BLaER1 (cell line): ENCODE measurements at regions not wholly inside any gene's neighbourhood (a gene's known extent, or its start where the extent isn't known, plus 50 kb on each side); places are given as distances from the start of the nearest gene placed in this dataset.

Experiments used
- H3K27ac ChIP-seq: shearing (Covaris generic); formaldehyde crosslinking; 2 replicates; pipeline ENCODE4 v1.8.1; 2022
- H3K27me3 ChIP-seq: shearing (Covaris generic); formaldehyde crosslinking; 2 replicates; pipeline ENCODE4 v1.8.1; 2022
- H3K36me3 ChIP-seq: shearing (Covaris generic); formaldehyde crosslinking; 2 replicates; pipeline ENCODE4 v1.8.1; 2022
- H3K4me1 ChIP-seq: shearing (Covaris generic); formaldehyde crosslinking; 2 replicates; pipeline ENCODE4 v1.8.1; 2022
- H3K4me2 ChIP-seq: shearing (Covaris generic); formaldehyde crosslinking; 2 replicates; pipeline ENCODE4 v1.8.1; 2022
- H3K4me3 ChIP-seq: shearing (Covaris generic); formaldehyde crosslinking; 2 replicates; pipeline ENCODE4 v1.8.1; 2022
- H3K9ac ChIP-seq: shearing (Covaris generic); formaldehyde crosslinking; 2 replicates; pipeline ENCODE4 v1.8.1; 2022
- H3K9me3 ChIP-seq: shearing (Covaris generic); formaldehyde crosslinking; 2 replicates; pipeline ENCODE4 v1.8.1; 2022
- H4K20me1 ChIP-seq: shearing (Covaris generic); formaldehyde crosslinking; 2 replicates; pipeline ENCODE4 v1.8.1; 2022
- Cebpa-rat ChIP-seq: shearing (Covaris generic); IDR thresholded peaks from 2 replicates; pipeline ENCODE4 v1.8.1; 2022

DNA sequence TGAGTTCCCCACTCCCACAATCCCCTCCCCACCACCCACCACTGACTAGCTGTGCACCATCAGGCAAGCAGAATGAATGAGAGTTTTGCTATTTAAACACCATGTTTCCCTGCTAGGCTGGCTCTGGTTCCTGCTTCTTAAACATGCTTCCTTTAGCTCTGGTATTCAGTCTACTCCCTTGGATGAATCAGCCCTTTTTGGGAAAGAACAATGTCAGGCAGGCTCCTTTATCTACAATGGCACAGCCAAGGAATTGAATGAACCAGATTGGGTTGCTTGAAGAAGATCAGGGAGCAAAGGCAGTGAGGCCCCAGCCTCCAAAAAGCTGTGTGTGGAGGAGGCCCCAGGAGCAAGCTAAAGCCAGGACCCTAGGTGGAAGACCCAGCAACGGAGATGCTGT, 92.9 kb upstream of the ISX start:
- Histone ChIP-seq H3K4me1 (no peaks in the 10 kb centered on the region), H3K36me3 (no peaks in the 10 kb centered on the region), H3K4me3 (no peak overlapping the region), H3K9ac (no peak overlapping the region), H3K27ac (no peak overlapping the region), H3K9me3 (peaks cover 12% of the 10 kb centered on the region; the same call in 1 of the 2 replicates), H4K20me1 (no peaks in the 10 kb centered on the region), H3K4me2 (no peak overlapping the region), H3K27me3 (no peaks in the 10 kb centered on the region; the same call in 1 of the 2 replicates)
- TF ChIP-seq Cebpa-rat = no peak

DNA sequence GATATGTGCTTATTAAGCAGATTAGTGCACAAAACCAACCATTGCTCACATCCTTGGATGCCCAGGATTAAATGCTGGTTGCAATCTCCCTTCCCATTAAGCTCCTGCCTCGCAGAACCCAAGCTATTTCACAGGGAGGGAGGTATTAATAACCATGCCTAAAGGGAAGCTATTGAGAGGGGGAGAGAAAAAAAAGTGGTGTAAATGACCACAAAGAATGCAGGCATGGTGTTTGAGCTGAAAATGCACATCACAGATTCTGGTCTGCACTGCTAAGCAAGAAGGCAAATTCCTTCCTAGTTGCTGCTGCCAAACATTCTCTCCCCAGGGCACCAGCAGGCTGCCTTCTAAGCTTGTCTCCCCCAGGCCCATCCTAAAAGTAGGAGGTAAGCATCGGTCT, 92.0 kb upstream of the ISX start:
- Histone ChIP-seq H3K9me3 (peaks cover 12% of the 10 kb centered on the region; the same call in 1 of the 2 replicates), H3K9ac (no peak overlapping the region), H4K20me1 (no peaks in the 10 kb centered on the region), H3K4me3 (no peak overlapping the region), H3K4me2 (no peak overlapping the region), H3K27me3 (no peaks in the 10 kb centered on the region; the same call in 1 of the 2 replicates), H3K27ac (no peak overlapping the region), H3K4me1 (no peaks in the 10 kb centered on the region), H3K36me3 (no peaks in the 10 kb centered on the region)
- no peak for TF ChIP-seq Cebpa-rat

DNA sequence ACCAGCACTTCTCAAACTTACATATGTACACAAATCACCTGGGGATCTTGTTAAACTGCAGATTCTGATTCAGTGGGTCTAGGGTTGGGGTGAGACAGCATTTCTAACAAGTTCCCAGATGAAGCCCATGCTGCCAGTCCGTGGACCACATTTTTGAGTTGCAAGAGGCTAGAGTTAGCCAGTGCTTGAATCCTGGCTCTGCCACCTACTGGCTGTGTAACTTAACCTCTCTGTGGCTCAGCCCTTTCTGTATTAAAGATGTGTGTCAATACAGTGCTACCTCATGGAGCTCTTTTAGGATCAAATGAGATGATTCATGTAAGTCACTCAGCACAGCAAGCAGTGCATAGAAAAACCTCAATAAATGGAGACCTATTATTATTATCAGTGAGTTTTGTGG, 90.2 kb upstream of the ISX start:
- Histone ChIP-seq H4K20me1 (no peaks in the 10 kb centered on the region), H3K36me3 (no peaks in the 10 kb centered on the region), H3K4me2 (no peak overlapping the region), H3K9ac (no peak overlapping the region), H3K27me3 (no peaks in the 10 kb centered on the region; the same call in 1 of the 2 replicates), H3K9me3 (peaks cover 12% of the 10 kb centered on the region; the same call in 1 of the 2 replicates), H3K4me1 (no peaks in the 10 kb centered on the region), H3K27ac (no peak overlapping the region), H3K4me3 (no peak overlapping the region)
- TF ChIP-seq Cebpa-rat = no peak

DNA sequence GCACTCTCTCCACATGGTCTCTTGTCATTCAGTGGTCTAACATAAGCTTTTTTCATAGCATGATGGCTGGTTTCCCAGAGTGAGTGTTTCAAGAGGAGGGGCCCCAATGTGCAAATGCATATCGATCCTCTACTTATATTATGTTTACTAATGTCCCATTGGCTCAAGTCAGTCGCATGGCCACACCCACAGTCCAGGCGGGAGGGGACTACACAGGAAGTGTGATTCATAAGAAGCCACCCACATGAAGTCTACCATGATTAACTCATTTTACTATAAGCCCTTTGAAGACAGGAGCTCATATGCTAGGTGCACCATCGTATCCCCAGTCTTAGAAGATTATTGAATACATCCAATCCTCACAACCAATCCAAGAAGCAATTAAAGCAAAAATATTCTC, 89.5 kb upstream of the ISX start:
- Histone ChIP-seq H3K9me3 (peaks cover 12% of the 10 kb centered on the region; the same call in 1 of the 2 replicates), H3K9ac (no peak overlapping the region), H3K27ac (no peak overlapping the region), H4K20me1 (no peaks in the 10 kb centered on the region), H3K36me3 (no peaks in the 10 kb centered on the region), H3K4me2 (no peak overlapping the region), H3K4me1 (no peaks in the 10 kb centered on the region), H3K4me3 (no peak overlapping the region), H3K27me3 (no peaks in the 10 kb centered on the region; the same call in 1 of the 2 replicates)
- no peak for TF ChIP-seq Cebpa-rat

DNA sequence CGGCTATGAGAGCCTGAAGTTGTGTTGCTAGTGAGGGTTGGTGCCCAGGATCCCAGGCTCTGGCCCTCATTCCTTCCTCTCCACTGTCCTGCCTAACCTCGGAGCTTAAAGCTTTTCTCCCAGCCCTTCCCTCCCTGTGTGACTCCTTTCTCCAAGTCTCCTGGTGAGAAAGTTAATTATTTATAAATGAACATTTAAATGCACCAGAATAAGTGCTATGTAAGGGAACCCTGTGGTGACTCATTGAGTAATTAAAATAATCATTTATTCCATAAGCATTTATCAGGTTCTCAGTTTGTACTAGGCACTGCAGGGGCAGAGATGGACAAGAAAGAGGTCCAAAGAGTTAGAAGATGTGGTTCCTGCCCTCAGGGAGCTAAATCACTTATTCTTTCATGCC, 89.1 kb upstream of the ISX start:
- no peak for TF ChIP-seq Cebpa-rat

DNA sequence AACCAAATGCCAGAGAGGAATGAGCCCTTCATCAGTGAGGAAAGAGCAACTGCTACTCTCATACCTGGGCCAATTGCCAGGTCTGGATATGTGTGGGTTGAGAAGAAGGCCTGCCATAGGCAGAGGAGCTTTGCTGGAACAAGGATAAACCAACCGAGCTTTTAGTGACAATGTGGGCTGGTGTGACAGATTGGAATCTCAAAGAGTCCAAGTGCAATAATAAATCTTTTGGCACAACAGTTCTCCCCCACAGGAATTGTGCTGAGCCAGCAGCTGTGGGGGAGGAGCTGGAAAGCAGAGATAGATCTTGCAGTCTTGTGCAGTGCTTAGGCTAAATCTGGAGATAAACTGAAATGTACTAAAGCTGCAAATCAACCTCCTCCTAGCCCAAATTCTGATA, 79.4 kb upstream of the ISX start:
- H4K20me1 ChIP-seq = no peaks in the 10 kb centered on the region
- no peaks in the 10 kb centered on the region for H3K4me1 ChIP-seq
- peaks cover 29% of the 10 kb centered on the region for H3K9me3 ChIP-seq
- H3K27ac ChIP-seq = no peak overlapping the region
- no peaks in the 10 kb centered on the region for H3K36me3 ChIP-seq
- H3K4me3 ChIP-seq = no peak overlapping the region
- H3K9ac ChIP-seq = no peak overlapping the region
- H3K27me3 ChIP-seq = no peaks in the 10 kb centered on the region
- no peak overlapping the region for H3K4me2 ChIP-seq
- TF ChIP-seq Cebpa-rat = no peak

More for the DNA sequence above, 89.1 kb upstream of the ISX start:
- Histone ChIP-seq H3K4me3 (no peak overlapping the region), H3K9me3 (peaks cover 12% of the 10 kb centered on the region; the same call in 1 of the 2 replicates), H3K36me3 (no peaks in the 10 kb centered on the region), H3K4me1 (no peaks in the 10 kb centered on the region), H3K27ac (no peak overlapping the region), H3K27me3 (no peaks in the 10 kb centered on the region; the same call in 1 of the 2 replicates), H3K9ac (no peak overlapping the region), H3K4me2 (no peak overlapping the region), H4K20me1 (no peaks in the 10 kb centered on the region)

DNA sequence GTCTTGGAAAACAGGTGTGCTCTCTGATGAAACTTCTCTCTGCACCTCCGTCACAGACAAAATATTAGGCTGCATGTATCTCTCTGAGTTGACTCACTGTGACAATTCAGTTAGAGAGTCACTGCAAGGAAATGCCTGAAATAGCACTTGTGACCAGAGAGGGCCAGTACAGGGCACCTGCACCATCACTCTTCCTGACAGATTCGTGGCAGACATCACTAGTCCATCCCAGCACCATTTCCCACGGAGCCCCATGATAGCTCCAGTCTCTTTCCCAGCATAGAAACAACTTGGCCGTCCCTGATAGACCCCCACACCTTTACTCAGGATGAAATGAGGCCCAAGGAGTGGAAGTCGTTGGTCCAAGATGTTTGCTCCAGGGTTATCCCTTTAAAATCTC, 73.3 kb upstream of the ISX start:
- Histone ChIP-seq H3K9ac (no peak overlapping the region), H3K27me3 (no peaks in the 10 kb centered on the region), H3K36me3 (no peaks in the 10 kb centered on the region), H3K9me3 (peaks cover 8% of the 10 kb centered on the region), H3K4me1 (no peaks in the 10 kb centered on the region; the same call in 1 of the 2 replicates), H3K4me3 (no peak overlapping the region), H3K27ac (no peak overlapping the region), H3K4me2 (no peak overlapping the region), H4K20me1 (no peaks in the 10 kb centered on the region)
- TF ChIP-seq Cebpa-rat = no peak

DNA sequence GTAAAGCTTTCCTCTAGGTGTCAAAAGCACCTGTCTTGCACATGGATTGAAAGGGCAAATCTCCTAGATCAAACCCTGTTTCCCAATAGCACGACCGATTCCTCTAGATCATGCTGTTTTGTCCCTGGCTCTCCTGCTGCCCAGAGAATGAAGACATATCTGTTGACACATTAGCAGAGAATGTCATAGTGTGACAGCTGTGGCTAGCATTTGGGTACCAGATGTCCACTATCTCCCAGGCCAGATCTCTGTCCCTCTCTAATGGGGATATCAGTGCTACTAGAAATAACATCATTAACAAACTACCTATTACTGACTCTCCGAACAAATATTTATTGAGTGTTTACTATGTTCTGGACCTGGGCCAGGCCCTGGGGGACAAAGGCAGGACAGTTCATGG, 72.4 kb upstream of the ISX start:
- no peak overlapping the region for H3K4me2 ChIP-seq
- H3K9me3 ChIP-seq = no peaks in the 10 kb centered on the region
- H3K27ac ChIP-seq = no peak overlapping the region
- H3K4me3 ChIP-seq = no peak overlapping the region
- no peaks in the 10 kb centered on the region; the same call in 1 of the 2 replicates for H3K4me1 ChIP-seq
- no peaks in the 10 kb centered on the region for H4K20me1 ChIP-seq
- no peak for TF ChIP-seq Cebpa-rat
- no peak overlapping the region for H3K9ac ChIP-seq
- no peaks in the 10 kb centered on the region for H3K36me3 ChIP-seq
- no peaks in the 10 kb centered on the region for H3K27me3 ChIP-seq

DNA sequence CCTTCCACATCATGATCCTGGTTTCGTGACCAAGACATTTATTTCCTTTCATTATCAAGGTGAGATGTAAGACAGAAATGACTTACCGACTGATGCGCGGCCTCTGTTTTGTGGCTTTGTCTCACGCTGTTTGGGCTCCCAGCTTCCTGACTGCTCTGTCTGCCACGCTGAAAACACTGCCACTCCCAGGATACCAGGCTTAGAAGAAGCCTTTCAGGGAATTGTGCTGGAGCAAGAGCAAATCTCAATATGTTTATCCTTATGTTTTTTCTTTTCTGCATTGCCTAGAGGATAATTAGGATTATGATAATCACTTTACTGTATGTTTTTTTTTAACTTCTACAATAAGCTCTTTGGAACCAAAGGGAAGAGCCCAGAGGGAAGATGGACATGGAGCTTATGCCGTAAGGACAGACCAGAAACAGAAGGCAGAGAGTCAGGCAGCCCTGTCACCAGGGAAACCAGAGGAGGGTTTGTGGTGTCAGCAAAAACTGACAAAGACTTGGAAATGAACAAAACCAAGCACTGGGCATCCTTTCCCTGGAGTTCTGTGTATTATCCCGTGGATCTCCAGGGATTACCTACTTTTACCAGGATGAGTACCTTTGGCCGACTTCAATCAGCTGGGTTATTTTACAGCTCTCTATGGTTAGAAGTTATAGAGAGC, 68.2 kb upstream of the ISX start:
- Histone ChIP-seq H3K36me3 (no peaks in the 10 kb centered on the region), H3K27ac (no peak overlapping the region), H3K27me3 (no peaks in the 10 kb centered on the region), H3K9ac (no peak overlapping the region), H3K4me3 (no peak overlapping the region), H3K4me2 (no peak overlapping the region), H4K20me1 (no peaks in the 10 kb centered on the region), H3K9me3 (no peaks in the 10 kb centered on the region), H3K4me1 (no peaks in the 10 kb centered on the region)
- TF ChIP-seq Cebpa-rat = no peak

DNA sequence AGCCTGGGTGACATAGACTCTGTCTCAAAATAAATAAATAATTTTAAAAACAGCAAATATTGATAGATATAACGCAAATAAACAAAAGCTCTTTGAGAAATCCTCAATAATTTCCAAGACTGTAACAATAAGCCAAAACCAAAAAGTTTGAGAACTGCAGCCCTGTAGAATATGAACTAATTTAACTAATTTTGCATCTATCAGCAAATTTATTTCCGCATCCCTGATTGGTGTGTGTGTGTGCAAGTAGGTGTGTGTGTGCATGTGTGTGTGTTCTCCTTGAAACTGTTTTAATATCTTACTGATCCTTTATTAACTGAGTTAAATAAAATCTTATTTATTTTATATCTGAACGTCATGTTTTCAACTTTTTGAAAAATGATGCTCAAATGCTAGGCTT, 67.0 kb upstream of the ISX start:
- no peak for TF ChIP-seq Cebpa-rat
- Histone ChIP-seq H4K20me1 (no peaks in the 10 kb centered on the region), H3K9ac (no peak overlapping the region), H3K4me2 (no peak overlapping the region), H3K9me3 (no peaks in the 10 kb centered on the region), H3K27ac (no peak overlapping the region), H3K4me1 (no peaks in the 10 kb centered on the region), H3K4me3 (no peak overlapping the region), H3K27me3 (no peaks in the 10 kb centered on the region), H3K36me3 (no peaks in the 10 kb centered on the region)
